Testis (tissue), 2 donors: ENCODE measurements at regions not wholly inside any gene's neighbourhood (a gene's known extent, or its start where the extent isn't known, plus 50 kb on each side); places are given as distances from the start of the nearest gene placed in this dataset.

Experiments
- POLR2A ChIP-seq: fragments of 450-650 bp; IDR thresholded peaks from one replicate; pipeline ENCODE4 v1.6.1; 2017; ENCODE audit warnings: antibody characterized with exemption, mild to moderate bottlenecking, moderate library complexity
- TF ChIP-seq, protein P1 (sequence below), 3 experiments: fragments of 450-650 bp in 2 of 3; fragments of 200-600 bp in 1 of 3; sonication (generic) in 1 of 3; IDR thresholded peaks; one replicate each; pipeline ENCODE4 v1.5.1; 2016 to 2019; ENCODE audit warnings: antibody characterized with exemption in 3 of 3, mild to moderate bottlenecking in 2 of 3, moderate library complexity in 1 of 3

DNA sequence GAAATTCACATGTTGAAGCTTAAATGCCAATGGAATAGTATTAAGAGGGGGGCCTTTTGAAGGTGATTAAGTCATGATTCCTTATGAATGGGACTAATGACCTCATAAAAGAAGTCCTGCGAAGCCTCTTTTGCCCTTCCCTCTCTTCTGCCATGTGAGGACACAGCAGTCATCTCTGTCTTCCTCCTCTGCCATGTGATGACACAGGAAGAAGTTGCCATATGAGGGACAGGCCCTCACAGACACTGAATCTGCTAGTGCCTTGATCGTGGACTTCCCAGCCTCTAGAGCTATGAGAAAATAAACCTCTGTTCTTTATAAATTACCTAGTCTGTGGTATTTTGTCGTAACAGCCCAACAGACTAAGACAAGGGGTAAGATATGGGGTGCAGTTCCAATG, 100.7 kb downstream of the VCPKMT start:
- TF ChIP-seq, protein P1, sequence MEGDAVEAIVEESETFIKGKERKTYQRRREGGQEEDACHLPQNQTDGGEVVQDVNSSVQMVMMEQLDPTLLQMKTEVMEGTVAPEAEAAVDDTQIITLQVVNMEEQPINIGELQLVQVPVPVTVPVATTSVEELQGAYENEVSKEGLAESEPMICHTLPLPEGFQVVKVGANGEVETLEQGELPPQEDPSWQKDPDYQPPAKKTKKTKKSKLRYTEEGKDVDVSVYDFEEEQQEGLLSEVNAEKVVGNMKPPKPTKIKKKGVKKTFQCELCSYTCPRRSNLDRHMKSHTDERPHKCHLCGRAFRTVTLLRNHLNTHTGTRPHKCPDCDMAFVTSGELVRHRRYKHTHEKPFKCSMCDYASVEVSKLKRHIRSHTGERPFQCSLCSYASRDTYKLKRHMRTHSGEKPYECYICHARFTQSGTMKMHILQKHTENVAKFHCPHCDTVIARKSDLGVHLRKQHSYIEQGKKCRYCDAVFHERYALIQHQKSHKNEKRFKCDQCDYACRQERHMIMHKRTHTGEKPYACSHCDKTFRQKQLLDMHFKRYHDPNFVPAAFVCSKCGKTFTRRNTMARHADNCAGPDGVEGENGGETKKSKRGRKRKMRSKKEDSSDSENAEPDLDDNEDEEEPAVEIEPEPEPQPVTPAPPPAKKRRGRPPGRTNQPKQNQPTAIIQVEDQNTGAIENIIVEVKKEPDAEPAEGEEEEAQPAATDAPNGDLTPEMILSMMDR (IDR thresholded peaks at IDR 0.05) = no peak
- no peak for TF ChIP-seq POLR2A
